Cardiac septum (tissue), 1 donor: ENCODE measurements at regions not wholly inside any gene's neighbourhood (a gene's known extent, or its start where the extent isn't known, plus 50 kb on each side); places are given as distances from the start of the nearest gene placed in this dataset.

Experiments
- DNase-seq: peaks from one replicate; pipeline ENCODE4 v3.0.0-alpha.2; 2020; ENCODE audit warnings: low spot score
- intact Hi-C: fragments of 100-400 bp; cut with DNase I; formaldehyde crosslinking; loops from one replicate; pipeline ENCODE4 v1.14.0; 2022
- donor health status: DM: no; HTN: no; CAD: no.

DNA sequence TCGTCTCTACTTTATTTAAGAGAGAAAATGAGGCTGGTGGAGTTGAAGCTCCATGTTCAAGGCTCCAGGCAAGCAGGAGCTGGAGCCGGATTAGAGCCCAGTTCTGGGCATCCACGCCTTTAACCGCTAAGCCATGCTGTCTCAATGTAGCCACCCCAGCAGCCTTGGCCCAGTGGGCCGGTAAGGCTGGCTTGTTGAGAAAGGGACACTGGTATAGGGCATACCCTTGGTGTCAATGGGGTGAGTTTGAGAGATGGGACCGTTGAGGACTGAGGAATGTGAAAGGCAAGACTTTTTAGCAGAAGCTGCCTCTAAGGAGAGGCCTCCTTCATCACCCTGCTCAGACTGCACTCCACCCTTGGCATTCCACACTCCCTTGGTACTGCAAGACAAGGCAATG lies 147.4 kb downstream of the CYLD start:
- no peak for DNase-seq
- intact Hi-C loops, result no loop called here

DNA sequence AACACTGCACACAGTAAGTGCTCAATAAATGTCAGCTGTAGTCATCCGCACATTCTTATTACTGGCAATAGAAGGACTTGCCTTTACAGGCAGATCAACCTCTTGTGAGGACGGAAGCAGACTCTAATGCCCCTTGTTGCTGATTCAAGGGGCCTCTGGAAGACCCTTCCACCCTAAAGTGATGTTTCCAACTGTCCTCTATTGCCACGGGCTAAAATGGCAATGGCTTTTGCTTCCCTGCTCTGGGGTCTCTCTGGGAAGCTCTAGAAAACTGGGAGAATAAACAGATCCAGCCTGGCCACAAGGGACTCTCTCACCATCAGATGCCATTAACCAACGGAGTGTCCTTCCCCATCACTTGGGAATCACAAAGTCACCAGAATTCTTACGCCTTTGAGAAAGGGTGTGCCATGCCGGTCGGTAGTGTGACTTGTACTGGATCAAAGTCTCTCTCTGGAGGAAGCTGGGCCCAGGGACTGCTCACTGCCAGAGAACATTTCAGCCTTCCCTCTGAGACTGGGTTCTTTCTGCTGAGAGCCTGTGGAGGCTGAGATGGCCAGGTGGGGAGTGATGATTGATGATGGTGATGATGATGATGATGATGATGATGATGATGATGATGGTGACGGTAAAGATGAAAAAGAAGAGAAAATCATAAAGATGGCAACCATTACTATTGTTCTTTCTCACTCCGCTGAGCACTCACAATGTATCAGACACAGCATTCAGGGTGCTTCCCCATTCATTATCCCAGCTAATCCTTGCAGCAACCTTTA lies 146.8 kb downstream of the CYLD start:
- no peak for DNase-seq
- intact Hi-C loops, result no loop called here

DNA sequence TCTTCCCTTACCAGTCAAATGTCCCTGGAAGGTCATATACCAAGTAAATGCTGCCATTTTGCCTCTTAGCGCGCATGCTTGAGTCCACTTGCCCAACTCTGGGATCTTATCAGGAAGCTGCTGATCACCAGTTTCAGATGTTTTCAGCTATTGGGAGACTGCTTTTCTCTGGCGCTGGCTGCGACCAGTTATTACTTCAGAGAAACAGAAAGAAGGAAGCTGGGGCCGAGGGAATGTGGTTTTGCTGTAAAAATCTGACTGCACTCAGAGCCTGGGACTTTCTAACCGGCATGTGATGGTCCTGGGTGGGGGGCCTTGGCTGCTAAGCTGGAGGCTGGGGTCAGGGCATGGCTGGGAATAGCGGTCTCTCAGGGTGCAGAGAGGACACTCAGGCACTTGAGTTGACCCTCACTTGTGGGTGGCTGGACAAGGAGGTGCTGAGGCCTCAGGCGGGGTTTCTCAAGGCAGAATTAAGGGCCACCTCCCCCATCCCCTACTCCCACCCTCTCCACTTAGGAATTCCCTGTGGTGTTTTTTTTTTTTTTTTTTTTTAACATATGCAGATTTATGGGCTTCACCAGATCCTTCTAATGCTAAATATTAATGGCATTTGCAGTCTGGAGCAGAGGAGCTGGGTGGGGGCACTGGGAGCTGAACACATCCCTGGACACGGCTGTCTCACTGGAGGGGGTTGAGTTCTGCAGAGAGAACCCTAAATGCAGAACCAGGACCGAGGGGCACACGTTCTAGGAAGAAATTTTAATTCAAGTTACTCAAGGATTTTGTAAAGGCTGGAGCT lies 145.8 kb downstream of the CYLD start:
- no peak for DNase-seq
- intact Hi-C loops, result no loop called here

DNA sequence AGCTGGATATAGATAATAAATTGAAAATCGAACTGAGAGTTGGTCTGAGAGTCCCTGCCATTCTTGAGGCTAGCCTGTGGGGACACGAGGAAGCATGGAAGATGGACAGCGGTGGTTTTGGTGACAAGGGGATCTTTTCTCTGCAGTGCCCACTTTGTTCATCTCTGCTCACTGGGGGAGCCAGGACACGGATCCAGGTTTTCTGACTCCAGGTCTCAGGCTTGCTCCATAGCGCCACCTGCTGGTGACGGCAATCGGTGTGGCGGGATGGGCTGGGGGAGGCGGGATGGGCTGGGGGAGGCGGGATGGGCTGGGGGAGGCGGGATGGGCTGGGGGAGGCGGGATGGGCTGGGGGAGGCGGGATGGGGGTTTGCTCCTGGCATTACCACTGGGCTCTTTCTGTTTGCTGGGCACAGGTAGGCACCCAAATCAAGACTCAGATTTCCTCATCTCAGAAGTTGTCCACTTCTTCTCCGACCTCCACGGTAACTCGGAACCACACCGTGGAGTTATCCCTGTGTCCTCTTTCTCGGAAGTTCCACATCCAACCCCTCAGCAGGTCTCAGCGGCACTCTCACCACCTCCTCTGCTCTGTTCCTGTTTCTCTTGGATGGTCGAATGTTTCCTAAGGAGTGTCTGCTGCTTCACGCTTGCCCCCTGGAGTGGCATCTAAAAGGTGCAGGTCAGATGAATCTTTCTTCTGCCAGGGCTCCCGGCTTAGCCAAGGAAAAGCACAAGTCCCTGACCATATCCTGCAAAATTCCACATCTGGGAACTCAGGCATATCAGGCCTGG lies 142.4 kb downstream of the CYLD start:
- intact Hi-C loops, result no loop called here
- no peak for DNase-seq

DNA sequence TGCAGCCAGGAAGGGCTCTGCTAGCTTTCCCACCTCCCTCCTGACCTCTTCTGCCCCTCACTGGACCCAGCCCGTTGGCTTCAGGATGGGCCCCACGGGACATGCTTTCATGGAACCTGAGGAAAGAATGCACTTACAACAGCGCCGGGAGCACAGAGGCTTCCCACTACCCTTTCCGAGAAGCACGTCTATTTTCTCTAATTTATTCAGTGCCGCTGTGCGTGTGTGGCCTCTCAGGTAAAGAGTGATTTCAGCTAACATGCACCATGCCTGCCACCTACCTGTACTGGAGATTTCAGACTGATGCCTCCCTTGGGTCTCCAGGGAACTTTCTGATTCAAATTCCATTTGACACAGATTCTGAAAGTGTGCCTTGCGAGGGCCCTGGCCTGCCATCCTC lies 140.1 kb downstream of the CYLD start:
- intact Hi-C loops, result no loop called here
- DNase-seq, result no peak

DNA sequence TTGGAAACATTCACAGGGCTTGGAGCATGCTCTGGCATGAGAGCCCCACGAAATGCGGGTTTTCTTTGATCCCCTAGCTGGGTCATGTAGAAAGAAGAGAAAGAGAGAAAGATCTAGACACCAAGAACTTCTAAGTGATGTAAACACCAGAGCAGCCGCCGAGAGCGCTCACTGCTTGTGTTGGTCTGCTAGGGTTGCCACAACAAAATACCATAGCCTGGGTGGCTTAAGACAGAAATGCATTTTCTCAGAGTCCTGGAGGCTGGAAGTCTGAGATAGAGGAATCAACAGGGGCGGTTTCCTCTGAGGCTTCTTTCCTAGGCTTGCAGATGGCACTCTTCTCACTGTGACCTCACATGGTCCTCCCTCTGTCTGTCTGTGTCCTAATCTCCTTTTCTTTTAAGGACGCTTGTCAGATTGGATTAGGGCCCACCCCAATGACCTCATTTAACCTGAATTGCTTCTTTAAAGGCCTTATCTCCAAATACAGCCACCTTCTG lies 139.5 kb downstream of the CYLD start:
- intact Hi-C loops, result no loop called here

DNA sequence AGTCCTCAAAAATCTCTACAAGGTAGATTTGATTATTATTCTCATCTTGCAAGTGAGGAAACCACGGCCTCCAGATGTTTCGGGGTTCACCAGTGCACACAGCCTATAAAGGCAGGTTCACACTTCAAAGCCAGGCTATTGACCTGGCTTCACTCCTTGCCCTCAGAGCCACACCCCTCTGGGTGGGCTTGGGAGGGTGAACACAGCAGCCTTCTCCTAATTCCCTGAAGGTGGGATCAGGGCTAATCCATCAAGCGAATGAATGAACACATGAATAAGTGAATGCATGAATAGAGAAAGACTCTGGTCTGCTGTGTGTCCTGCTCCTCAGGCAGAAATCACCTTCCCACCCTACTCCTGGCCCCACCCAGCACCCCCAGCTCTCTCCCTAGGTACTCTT lies 139.0 kb downstream of the CYLD start:
- intact Hi-C loops, result no loop called here
- no peak for DNase-seq

More for the DNA sequence above, 139.5 kb downstream of the CYLD start:
- DNase-seq, result no peak

DNA sequence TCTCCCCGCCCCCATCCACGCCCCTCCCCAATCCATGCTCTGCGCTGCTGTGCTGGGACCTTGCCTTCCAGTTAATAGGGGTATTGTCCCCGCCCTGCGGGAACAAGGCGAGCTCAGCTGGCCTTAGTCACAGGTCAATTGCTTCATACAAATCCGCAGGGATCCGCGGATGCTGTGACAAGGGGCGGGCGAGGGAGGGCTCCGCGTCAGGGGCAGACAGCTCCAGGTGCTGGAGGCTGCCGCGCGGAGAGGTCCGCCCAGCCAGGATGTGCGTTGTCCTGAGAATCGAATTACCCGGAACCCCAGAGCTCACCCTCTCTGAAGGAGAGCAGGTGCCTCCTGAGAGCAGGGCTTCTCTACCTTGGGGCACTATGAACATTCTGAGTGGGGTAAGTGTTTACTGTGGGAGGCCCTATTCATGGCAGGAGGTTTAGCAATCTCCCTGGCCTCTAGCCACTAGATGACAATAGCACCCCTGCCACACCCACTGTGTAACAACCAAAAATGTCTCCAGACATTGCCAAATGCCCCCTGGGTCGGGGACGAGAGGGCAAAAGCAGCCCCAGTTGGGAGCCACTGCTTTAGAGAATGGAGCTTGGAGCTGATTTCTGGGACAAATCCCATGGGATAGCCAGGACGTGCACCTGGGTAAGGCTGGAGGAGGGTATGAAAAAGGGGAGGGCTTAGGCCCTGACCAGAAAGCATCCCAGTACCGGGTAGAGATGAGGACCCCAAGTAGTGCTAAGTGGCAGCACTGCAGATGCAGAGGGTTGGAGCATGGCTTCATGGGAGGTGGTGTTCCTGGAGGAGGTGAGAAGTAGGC lies 138.2 kb downstream of the CYLD start:
- intact Hi-C loops, result no loop called here
- no peak for DNase-seq

DNA sequence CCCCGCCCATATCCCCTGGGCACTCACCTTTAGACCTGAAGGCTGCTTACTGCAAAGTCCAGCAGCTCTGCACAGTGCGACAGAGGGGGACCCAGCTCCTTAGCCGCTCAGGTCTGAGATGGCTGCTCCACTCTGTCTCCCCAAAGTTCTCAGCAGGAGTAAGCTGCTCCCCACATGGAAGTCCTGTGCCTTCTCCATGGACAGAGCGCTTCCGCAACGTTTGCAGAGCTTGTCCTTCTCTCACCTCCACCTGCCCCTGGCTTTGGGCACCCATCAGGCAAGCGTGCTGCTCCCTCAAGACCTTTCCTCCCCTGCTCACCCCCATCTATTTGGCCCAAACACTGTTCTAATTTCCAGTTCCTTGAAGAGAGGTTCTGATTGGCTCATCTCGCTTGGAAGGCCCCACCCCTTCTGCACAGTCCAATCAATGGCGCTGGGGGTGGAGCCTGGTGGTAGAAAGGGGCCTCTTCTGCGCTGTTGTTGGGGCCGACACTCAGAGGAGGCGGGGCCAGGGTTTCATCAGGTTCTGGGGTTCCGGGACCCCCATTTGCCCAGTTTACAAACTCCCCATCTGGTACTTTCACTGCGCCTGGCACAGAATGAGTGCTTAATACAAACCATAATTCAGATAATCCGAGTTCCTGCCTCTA lies 137.2 kb downstream of the CYLD start:
- no peak for DNase-seq
- intact Hi-C loops, result no loop called here

DNA sequence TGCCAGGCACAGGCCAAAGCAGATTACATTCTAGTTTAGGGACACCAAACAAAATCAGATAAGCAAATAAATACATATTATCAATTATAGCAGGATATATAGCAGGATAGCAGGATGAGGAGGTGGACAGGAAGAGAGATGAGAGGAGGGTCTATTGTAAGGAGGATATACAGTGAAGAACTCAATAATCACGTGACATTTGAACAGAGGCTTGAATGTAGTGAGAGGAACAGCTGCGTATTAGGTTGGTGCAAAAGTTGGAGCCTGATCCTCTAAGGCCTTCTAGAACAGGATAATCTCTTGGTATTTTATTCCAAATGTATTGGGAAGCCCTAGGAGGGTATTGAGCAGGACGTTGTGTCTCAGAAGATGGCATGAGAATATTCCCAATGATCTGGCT lies 136.7 kb downstream of the CYLD start:
- intact Hi-C loops, result no loop called here
- DNase-seq, result no peak

DNA sequence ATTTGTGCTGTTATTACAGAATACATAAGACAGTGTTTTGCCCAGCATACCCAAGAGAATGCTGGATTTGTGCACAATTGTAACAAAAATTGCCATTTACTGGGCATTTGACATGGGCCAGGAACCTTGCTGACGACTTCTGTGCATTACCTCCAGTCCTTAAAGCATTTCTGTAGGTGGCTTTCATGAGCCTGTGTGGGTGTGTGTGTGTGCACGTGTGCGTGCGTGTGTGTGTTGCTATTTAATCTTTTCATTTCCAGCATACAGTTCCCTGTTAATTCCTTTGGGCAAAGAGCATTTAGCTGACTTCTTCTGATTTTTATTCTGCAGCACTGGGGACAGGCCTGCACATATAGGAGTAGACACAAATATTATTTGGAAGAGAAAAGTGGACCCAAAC lies 134.4 kb downstream of the CYLD start:
- intact Hi-C loops, result no loop called here
- no peak for DNase-seq

DNA sequence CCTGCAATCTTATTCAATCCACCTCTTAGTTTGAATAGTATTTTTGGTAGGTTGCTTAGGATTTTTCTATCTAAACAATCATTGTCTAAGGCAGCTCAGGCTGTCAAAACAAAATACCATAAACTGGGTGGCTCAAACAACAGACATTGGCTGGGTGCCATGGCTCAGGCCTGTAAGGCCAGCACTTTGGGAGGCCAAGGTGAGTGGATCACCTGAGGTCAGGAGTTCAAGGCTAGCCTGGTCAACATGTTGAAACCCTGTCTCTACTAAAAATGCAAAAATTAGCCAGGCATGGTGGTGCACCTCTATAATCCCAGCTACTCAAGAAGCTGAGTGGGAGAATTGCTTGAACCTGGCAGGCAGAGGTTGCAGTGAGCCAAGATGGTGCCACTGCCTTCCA lies 126.7 kb downstream of the CYLD start:
- intact Hi-C loops, result loop anchor here (10.0 kb wide), 1 partner anchor 56 kb away; no protein-coding TSS in a partner anchor
- DNase-seq, result no peak

DNA sequence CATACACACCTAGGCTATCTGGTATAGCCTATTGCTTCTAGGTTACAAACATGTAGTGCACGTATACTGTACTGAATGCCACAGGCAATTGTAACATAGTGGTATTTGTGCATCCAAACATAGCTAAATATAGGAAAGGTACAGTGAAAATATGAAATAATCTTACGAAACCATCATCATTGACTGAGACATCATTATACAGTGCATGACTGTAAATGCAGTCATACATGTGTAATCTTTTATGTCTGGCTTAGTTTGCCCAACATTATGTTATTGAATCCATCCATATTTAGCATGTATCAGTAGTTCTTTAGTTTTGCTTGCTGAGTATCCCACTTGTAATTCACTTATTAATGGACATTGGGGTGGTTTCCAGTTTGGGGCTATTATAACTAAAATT lies 124.9 kb downstream of the CYLD start:
- intact Hi-C loops, result loop anchor here (10.0 kb wide), 1 partner anchor 58 kb away; no protein-coding TSS in a partner anchor
- no peak for DNase-seq

DNA sequence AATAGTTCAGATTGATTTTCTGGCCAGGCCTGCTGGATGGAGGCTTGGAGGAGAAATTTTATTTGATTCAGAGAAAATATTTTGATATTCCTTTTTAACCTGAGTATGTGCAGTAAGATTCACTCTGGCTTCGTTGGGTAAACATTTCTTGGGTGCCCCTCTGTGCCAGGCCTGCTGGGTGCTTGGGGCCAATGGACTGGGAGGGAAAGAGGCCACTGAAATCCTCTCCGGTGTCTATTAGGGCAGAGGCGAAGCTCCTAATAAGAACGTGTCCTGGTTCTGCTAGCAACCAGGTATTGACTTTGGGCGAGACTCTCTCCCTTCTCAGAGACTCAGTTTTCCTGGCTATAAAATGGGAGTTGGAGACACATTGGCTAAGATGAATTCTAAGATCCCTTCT lies 122.5 kb downstream of the CYLD start:
- intact Hi-C loops, result loop anchor here (10.0 kb wide), 1 partner anchor 60 kb away; no protein-coding TSS in a partner anchor
- no peak for DNase-seq

DNA sequence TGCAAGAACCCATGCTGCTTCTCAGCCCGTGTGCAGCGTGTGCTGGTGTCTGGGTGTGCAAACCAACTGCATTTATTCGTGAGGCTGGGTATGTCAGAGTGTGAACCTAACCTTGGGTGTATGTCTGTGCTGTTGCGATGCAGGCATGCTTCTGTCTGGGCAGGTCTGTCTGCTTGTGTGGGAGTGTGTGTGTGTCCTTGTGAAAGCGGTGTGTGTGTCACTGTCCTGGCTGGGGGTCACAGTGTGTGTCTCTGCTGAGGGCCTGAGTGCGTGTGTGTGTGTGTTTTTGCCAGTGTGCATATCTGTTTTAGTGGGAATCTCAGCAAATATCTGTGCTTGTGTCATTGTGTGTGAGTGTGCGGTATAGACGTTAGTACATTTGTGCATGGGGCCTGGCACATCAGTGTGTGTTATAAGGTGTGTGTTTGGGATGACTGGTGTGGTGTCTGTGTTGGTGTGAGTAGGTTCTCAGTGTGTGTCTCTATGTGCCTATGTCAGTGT lies 121.8 kb downstream of the CYLD start:
- no peak for DNase-seq
- intact Hi-C loops, result loop anchor here (10.0 kb wide), 1 partner anchor 61 kb away; no protein-coding TSS in a partner anchor

DNA sequence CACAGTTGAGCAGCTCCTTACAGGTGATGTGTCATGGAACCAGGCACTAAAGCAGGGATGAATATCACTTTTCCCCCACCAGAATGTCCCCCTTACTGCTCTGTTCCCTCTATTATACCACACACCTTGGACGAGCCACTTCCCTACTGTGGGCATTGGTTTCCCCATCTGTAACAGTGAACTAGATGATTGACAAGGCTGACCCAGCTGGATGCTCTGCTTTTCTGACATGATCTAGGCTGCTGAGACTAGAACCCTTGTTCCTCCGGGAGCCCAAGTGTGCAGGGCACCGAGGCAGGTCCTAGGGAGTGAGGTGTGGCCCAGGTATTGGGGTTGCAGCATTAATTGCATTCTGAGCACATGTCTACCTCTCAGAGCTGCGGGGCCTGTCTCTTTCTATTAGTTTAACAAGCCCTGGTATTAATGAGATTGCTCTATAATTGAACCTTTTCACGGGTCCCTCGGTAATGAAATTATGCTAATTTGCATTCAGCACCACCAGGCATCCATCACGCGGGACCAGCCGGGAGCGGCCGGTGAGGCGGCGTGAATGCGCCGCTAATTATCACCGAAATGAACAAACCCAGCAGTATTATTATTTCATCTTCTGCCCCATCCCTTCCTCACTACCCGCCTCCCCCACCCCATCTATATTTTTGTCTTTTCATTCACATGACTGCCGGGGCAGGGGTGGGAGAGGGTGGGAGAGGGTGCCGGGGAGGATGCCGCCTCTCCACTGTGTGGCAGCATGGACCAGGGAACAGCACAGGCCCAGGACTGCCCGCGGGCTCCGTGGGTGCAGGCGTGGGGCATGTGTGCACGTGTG lies 121.1 kb downstream of the CYLD start:
- no peak for DNase-seq
- intact Hi-C loops, result loop anchor here (10.0 kb wide), 1 partner anchor 62 kb away; no protein-coding TSS in a partner anchor

DNA sequence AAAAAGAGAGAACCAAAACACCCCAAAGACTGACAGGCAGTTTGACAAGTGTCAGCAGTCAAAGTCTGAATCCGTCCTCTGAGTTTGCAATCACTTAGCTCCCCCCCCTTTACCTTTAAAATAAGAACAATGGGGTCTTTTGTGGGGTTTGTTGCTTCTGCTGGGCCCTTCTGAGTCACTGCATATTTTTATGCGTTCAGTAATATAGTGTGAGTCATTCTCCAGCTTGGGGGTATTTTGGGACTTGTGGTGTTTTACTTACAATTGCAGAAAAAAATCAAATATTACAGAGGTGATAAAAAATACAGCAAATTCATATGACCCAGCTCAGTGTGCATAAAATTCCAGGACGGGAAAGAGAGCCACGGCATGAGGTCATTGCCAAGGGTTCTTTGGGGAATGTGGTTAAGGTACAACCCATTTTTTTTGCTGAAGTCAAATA lies 120.1 kb downstream of the CYLD start:
- intact Hi-C loops, result loop anchor here (10.0 kb wide), 1 partner anchor 63 kb away; no protein-coding TSS in a partner anchor
- DNase-seq, result no peak
